ENCODE measurements at regions not wholly inside any gene's neighbourhood (a gene's known extent, or its start where the extent isn't known, plus 50 kb on each side); places are given as distances from the start of the nearest gene placed in this dataset.

DNA sequence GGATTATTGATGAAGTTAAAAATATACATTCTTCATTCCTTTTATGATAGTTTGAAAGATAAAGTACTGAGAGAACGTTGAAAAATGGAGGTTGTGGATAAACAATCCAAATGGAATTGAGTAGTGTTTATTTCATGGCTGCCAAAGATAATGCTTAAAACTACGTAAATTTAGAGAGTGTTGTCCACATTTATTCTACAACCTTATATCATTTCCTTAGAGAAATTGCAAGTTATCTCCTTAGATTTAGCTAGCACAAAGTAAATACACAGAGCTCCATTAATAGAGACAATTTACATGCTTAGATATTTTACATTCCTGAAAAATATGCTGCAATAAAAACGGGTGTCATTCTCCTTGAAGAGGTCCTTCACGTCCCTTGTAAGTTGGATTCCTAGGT lies 146.5 kb upstream of the CCDC179 start:
- TF ChIP-seq CTCF (IDR thresholded peaks at IDR 0.05; ENCODE audit: low read depth, low read length): no peak
- TF ChIP-seq EZH2phosphoT487 (IDR thresholded peaks at IDR 0.05; ENCODE audit: low read depth): no peak
